Gastroesophageal sphincter (tissue), 3 donors: ENCODE measurements at regions not wholly inside any gene's neighbourhood (a gene's known extent, or its start where the extent isn't known, plus 50 kb on each side); places are given as distances from the start of the nearest gene placed in this dataset.

Experiments used
- POLR2A ChIP-seq, 2 donors: fragments of 450-650 bp; IDR thresholded peaks; one replicate each; pipeline ENCODE4 v1.6.1; 2017; ENCODE audit warnings: antibody characterized with exemption in 2 of 2, mild to moderate bottlenecking in 2 of 2, moderate library complexity in 1 of 2
- POLR2AphosphoS5 ChIP-seq: sonication (generic); formaldehyde crosslinking; IDR thresholded peaks from one replicate; pipeline ENCODE4 v1.6.1; 2017; ENCODE audit warnings: antibody characterized with exemption
- TF ChIP-seq, protein P1 (sequence below), 4 experiments: fragments of 200-600 bp in 2 of 4; fragments of 450-650 bp in 2 of 4; sonication (generic) in 1 of 4; IDR thresholded peaks; one replicate each; pipeline ENCODE4 v1.5.1; 2017 to 2019; ENCODE audit warnings: antibody characterized with exemption in 4 of 4, mild to moderate bottlenecking in 2 of 4, moderate library complexity in 2 of 4

GRCh38 chr11:27276141-27276540, 86.9 kb downstream of the CCDC34 start:
- TF ChIP-seq, protein P1, sequence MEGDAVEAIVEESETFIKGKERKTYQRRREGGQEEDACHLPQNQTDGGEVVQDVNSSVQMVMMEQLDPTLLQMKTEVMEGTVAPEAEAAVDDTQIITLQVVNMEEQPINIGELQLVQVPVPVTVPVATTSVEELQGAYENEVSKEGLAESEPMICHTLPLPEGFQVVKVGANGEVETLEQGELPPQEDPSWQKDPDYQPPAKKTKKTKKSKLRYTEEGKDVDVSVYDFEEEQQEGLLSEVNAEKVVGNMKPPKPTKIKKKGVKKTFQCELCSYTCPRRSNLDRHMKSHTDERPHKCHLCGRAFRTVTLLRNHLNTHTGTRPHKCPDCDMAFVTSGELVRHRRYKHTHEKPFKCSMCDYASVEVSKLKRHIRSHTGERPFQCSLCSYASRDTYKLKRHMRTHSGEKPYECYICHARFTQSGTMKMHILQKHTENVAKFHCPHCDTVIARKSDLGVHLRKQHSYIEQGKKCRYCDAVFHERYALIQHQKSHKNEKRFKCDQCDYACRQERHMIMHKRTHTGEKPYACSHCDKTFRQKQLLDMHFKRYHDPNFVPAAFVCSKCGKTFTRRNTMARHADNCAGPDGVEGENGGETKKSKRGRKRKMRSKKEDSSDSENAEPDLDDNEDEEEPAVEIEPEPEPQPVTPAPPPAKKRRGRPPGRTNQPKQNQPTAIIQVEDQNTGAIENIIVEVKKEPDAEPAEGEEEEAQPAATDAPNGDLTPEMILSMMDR (IDR thresholded peaks at IDR 0.05): no peak
- TF ChIP-seq POLR2AphosphoS5 (no peak), POLR2A (IDR thresholded peaks at IDR 0.05) (no peak)
